H9 (cell line): ENCODE measurements at regions not wholly inside any gene's neighbourhood (a gene's known extent, or its start where the extent isn't known, plus 50 kb on each side); places are given as distances from the start of the nearest gene placed in this dataset.

Source experiments
- DNase-seq: peaks from one replicate; pipeline ENCODE4 v3.0.0-alpha.2; 2017
- H2AFZ ChIP-seq: one replicate; pipeline ENCODE4 v1.6.1; 2013; ENCODE audit warnings: mild to moderate bottlenecking, low read length, control low read depth, moderate library complexity
- H2AK5ac ChIP-seq: 2 replicates; pipeline ENCODE4 v1.6.1; 2013; ENCODE audit warnings: low read length, control low read depth, mixed read lengths; ENCODE audit not compliant: insufficient read length
- H2BK120ac ChIP-seq: one replicate; pipeline ENCODE4 v1.6.1; 2013; ENCODE audit warnings: low read depth, mild to moderate bottlenecking, low read length, control low read depth, inconsistent platforms; ENCODE audit not compliant: poor library complexity, severe bottlenecking
- H2BK12ac ChIP-seq: 2 replicates; pipeline ENCODE4 v1.6.1; 2013; ENCODE audit warnings: low read length, control low read depth, mixed read lengths, low read depth; ENCODE audit not compliant: insufficient read length
- H2BK15ac ChIP-seq: 2 replicates; pipeline ENCODE4 v1.6.1; 2013; ENCODE audit warnings: low read depth, low read length, control low read depth
- H2BK20ac ChIP-seq: one replicate; pipeline ENCODE4 v1.6.1; 2013; ENCODE audit warnings: low read depth, mild to moderate bottlenecking, low read length, control low read depth, inconsistent platforms; ENCODE audit not compliant: poor library complexity, severe bottlenecking
- H2BK5ac ChIP-seq: 2 replicates; pipeline ENCODE4 v1.6.1; 2013; ENCODE audit warnings: low read length, control low read depth, mixed read lengths; ENCODE audit not compliant: insufficient read length
- H3K14ac ChIP-seq: 2 replicates; pipeline ENCODE4 v1.6.1; 2013; ENCODE audit warnings: low read length, control low read depth; ENCODE audit not compliant: insufficient read depth
- H3K18ac ChIP-seq: 2 replicates; pipeline ENCODE4 v1.6.1; 2013; ENCODE audit warnings: low read depth, mild to moderate bottlenecking, mixed read lengths, low read length, control low read depth; ENCODE audit not compliant: insufficient read length
- H3K23ac ChIP-seq: 2 replicates; pipeline ENCODE4 v1.6.1; 2013; ENCODE audit warnings: low read length, control low read depth, mixed read lengths, low read depth; ENCODE audit not compliant: insufficient read length
- H3K23me2 ChIP-seq: 2 replicates; pipeline ENCODE4 v1.6.1; 2013; ENCODE audit warnings: low read depth, mild to moderate bottlenecking, mixed read lengths, low read length, control low read depth; ENCODE audit not compliant: insufficient read length, poor library complexity, severe bottlenecking
- H3K27ac ChIP-seq: 2 replicates; pipeline ENCODE4 v1.5.1; 2013; ENCODE audit warnings: low read length, control low read depth, mixed read lengths, low read depth; ENCODE audit not compliant: insufficient read length
- H3K27me3 ChIP-seq: 2 replicates; pipeline ENCODE4 v1.6.1; 2013; ENCODE audit warnings: low read length, control low read depth, inconsistent platforms; ENCODE audit not compliant: insufficient read depth
- H3K4ac ChIP-seq: 2 replicates; pipeline ENCODE4 v1.6.1; 2013; ENCODE audit warnings: low read depth, mild to moderate bottlenecking, control low read depth, inconsistent platforms, low read length, moderate library complexity
- H3K4me1 ChIP-seq: 2 replicates; pipeline ENCODE4 v1.6.1; 2013; ENCODE audit warnings: low read length, control low read depth, inconsistent platforms; ENCODE audit not compliant: insufficient read depth
- H3K4me2 ChIP-seq: 2 replicates; pipeline ENCODE4 v1.6.1; 2013; ENCODE audit warnings: low read length, control low read depth, mixed read lengths; ENCODE audit not compliant: insufficient read length, insufficient read depth
- H3K56ac ChIP-seq: 2 replicates; pipeline ENCODE4 v1.6.1; 2013; ENCODE audit warnings: low read depth, mild to moderate bottlenecking, mixed read lengths, low read length, control low read depth; ENCODE audit not compliant: insufficient read length
- H3K79me1 ChIP-seq: 2 replicates; pipeline ENCODE4 v1.6.1; 2013; ENCODE audit warnings: low read depth, mild to moderate bottlenecking, moderate library complexity, low read length, control low read depth, inconsistent platforms; ENCODE audit not compliant: insufficient read depth, poor library complexity, severe bottlenecking
- H3K79me2 ChIP-seq: 2 replicates; pipeline ENCODE4 v1.6.1; 2013; ENCODE audit warnings: low read length, control low read depth, inconsistent platforms; ENCODE audit not compliant: insufficient read depth
- H3K9ac ChIP-seq: 2 replicates; pipeline ENCODE4 v1.6.1; 2013; ENCODE audit warnings: low read length, control low read depth, mixed read lengths; ENCODE audit not compliant: insufficient read length; ENCODE audit errors: extremely low read depth
- H3K9me3 ChIP-seq: one replicate; pipeline ENCODE4 v1.6.1; 2013; ENCODE audit warnings: low read depth, low read length, inconsistent platforms; ENCODE audit not compliant: control insufficient read depth
- H3T11ph ChIP-seq: one replicate; pipeline ENCODE4 v1.6.1; 2013; ENCODE audit warnings: mild to moderate bottlenecking, low read length, control low read depth, inconsistent platforms
- H4K20me1 ChIP-seq: one replicate; pipeline ENCODE4 v1.6.1; 2013; ENCODE audit not compliant: control insufficient read depth, insufficient read length, insufficient read depth
- H4K5ac ChIP-seq: 2 replicates; pipeline ENCODE4 v1.6.1; 2013; ENCODE audit warnings: low read depth, mild to moderate bottlenecking, mixed read lengths, low read length, control low read depth; ENCODE audit not compliant: insufficient read length
- H4K8ac ChIP-seq: replicated peaks from 2 replicates; pipeline ENCODE4 v1.6.1; 2013; ENCODE audit warnings: low read length, control low read depth, mixed read lengths, low read depth; ENCODE audit not compliant: insufficient read length
- H4K91ac ChIP-seq: 2 replicates; pipeline ENCODE4 v1.6.1; 2013; ENCODE audit warnings: low read depth, mild to moderate bottlenecking, moderate library complexity, mixed read lengths, low read length, control low read depth; ENCODE audit not compliant: insufficient read length
- H3K27ac Mint-ChIP-seq, 3 experiments: 2 replicates in 2 of 3; 3 replicates in 1 of 3; pipeline ENCODE4 v1.8.0; 2020 to 2021; ENCODE audit warnings: mixed read lengths in 3 of 3, mild to moderate bottlenecking in 1 of 3, moderate library complexity in 1 of 3
- H3K27me3 Mint-ChIP-seq: 2 replicates; pipeline ENCODE4 v1.8.0; 2021; ENCODE audit warnings: low read depth, mild to moderate bottlenecking, moderate library complexity, mixed read lengths
- H3K36me3 Mint-ChIP-seq, 3 experiments: 2 replicates in 2 of 3; 3 replicates in 1 of 3; pipeline ENCODE4 v1.8.0; 2020 to 2021; ENCODE audit warnings: low read depth in 3 of 3, mixed read lengths in 3 of 3; ENCODE audit not compliant: insufficient read depth in 1 of 3
- H3K4me1 Mint-ChIP-seq, 2 experiments: 2 replicates each; pipeline ENCODE4 v1.8.0; 2020; ENCODE audit warnings: mixed read lengths in 2 of 2
- H3K4me3 Mint-ChIP-seq, 2 experiments: 2 replicates in 1 of 2; 3 replicates in 1 of 2; pipeline ENCODE4 v1.8.0; 2020 to 2021; ENCODE audit warnings: mild to moderate bottlenecking in 2 of 2, mixed read lengths in 2 of 2, moderate library complexity in 1 of 2
- H3K9me3 Mint-ChIP-seq, 2 experiments: 2 replicates in 1 of 2; 3 replicates in 1 of 2; pipeline ENCODE4 v1.8.0; 2020; ENCODE audit warnings: mild to moderate bottlenecking in 2 of 2, mixed read lengths in 2 of 2, moderate library complexity in 1 of 2
- CTCF ChIP-seq: fragments of 200-600 bp; sonication (generic); conservative IDR thresholded peaks from 3 replicates; pipeline ENCODE4 v1.8.0; 2021; ENCODE audit warnings: antibody characterized with exemption, mild to moderate bottlenecking
- WGBS: extraction: QIAGEN DNeasy Blood & Tissue Kit; methylation state at CpG from one replicate; pipeline ENCODE4 v1.1.7; 2013; ENCODE audit warnings: missing lambda C conversion rate, low lambda C conversion rate, mixed read lengths; ENCODE audit not compliant: insufficient read length; ENCODE audit errors: extremely low coverage; 5-methylcytosine and 5-hydroxymethylcytosine counted together

- Mint-ChIP-seq H3K9me3 (no peaks in the 10 kb centered on the region), H3K4me1 (peaks cover 0 to 4% of the 10 kb centered on the region in 2 experiments; a peak in 1 of 4 replicates), H3K27ac (no peak overlapping the region), H3K27me3 (no peaks in the 10 kb centered on the region; the same call in none of the 2 replicates), H3K36me3 (no peaks in the 10 kb centered on the region; a peak in 1 of 7 replicates), H3K4me3 (no peak overlapping the region)
- Histone ChIP-seq H3K9ac (no peak overlapping the region), H3K79me2 (no peaks in the 10 kb centered on the region), H3K14ac (no peak overlapping the region), H2BK20ac (no peak overlapping the region), H3T11ph (no peak overlapping the region), H4K5ac (no peak overlapping the region), H2AFZ (no peak overlapping the region), H3K9me3 (no peaks in the 10 kb centered on the region), H3K23me2 (no peaks in the 10 kb centered on the region), H3K4me1 (no peaks in the 10 kb centered on the region), H2BK15ac (no peak overlapping the region), H2BK120ac (no peak overlapping the region), H3K56ac (no peak overlapping the region), H4K91ac (no peak overlapping the region), H3K79me1 (no peaks in the 10 kb centered on the region), H4K20me1 (no peaks in the 10 kb centered on the region), H2BK12ac (no peak overlapping the region), H3K23ac (no peak overlapping the region), H3K18ac (no peak overlapping the region), H4K8ac (no peak overlapping the region), H3K27ac (no peak overlapping the region), H3K4ac (no peak overlapping the region), H2AK5ac (no peak overlapping the region), H3K4me2 (no peak overlapping the region), H3K27me3 (no peaks in the 10 kb centered on the region; the same call in 1 of the 2 replicates), H2BK5ac (no peak overlapping the region)
- WGBS: no CpG with 5 or more reads among the region's 1 CpG
- DNase-seq: no peak
- TF ChIP-seq CTCF: no peak
Measured at GRCh38 chr5:7980881-7981280, 111.9 kb downstream of the MTRR start.
